PFSK-1 (cell line): ENCODE measurements at regions not wholly inside any gene's neighbourhood (a gene's known extent, or its start where the extent isn't known, plus 50 kb on each side); places are given as distances from the start of the nearest gene placed in this dataset.

Experiments
- FOXP2 ChIP-seq: optimal IDR thresholded peaks from 2 replicates; pipeline ENCODE3; 2011; ENCODE audit warnings: borderline replicate concordance, control low read depth, inconsistent platforms; ENCODE audit not compliant: insufficient read depth; ENCODE audit errors: extremely low read length, extremely low read depth
- POLR2AphosphoS5 ChIP-seq: IDR thresholded peaks from 2 replicates; pipeline ENCODE4 v1.6.1; 2012; ENCODE audit warnings: low read depth, mild to moderate bottlenecking, control low read depth, low read length, moderate library complexity
- SIN3A ChIP-seq: IDR thresholded peaks from 2 replicates; pipeline ENCODE4 v1.6.1; 2012; ENCODE audit warnings: mild to moderate bottlenecking, low read length, moderate library complexity, borderline replicate concordance; ENCODE audit not compliant: insufficient read depth
- TAF1 ChIP-seq: IDR thresholded peaks from 2 replicates; pipeline ENCODE4 v1.6.1; 2012; ENCODE audit warnings: low read length, control low read depth, borderline replicate concordance; ENCODE audit not compliant: insufficient read depth
- TF ChIP-seq, protein P1 (sequence below), 2 experiments: IDR thresholded peaks; 2 replicates each; pipeline versions ENCODE4 v1.6.1 to v1.8.0; 2011 to 2012; ENCODE audit warnings: low read depth in 2 of 2, low read length in 2 of 2, control low read depth in 1 of 2, inconsistent platforms in 1 of 2, mild to moderate bottlenecking in 1 of 2, moderate library complexity in 1 of 2; ENCODE audit not compliant: insufficient read depth in 1 of 2

DNA sequence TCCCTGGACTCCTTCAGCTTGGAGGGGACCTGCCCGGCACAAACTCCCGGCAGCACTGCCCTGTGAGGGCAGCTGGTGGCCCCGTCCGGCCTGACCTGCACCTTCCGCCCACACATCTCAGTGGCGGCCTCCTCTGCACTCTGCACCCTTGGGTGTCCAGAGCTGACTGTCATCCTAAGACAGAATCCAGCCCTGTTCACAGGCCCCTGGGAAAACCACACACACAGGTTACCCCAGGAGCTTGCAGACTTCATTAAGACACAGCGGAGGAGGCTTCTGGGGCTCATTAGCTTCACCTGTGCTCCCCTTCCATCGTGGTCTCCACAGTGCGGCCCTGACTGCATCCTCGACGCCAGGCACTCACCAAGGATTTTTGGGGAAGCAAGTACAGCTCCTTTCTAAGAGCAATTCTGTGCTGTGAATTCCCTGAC is 51.5 kb upstream of the SHH start:
- TF ChIP-seq TAF1 (no peak), FOXP2 (no peak), SIN3A (no peak), POLR2AphosphoS5 (no peak)

DNA sequence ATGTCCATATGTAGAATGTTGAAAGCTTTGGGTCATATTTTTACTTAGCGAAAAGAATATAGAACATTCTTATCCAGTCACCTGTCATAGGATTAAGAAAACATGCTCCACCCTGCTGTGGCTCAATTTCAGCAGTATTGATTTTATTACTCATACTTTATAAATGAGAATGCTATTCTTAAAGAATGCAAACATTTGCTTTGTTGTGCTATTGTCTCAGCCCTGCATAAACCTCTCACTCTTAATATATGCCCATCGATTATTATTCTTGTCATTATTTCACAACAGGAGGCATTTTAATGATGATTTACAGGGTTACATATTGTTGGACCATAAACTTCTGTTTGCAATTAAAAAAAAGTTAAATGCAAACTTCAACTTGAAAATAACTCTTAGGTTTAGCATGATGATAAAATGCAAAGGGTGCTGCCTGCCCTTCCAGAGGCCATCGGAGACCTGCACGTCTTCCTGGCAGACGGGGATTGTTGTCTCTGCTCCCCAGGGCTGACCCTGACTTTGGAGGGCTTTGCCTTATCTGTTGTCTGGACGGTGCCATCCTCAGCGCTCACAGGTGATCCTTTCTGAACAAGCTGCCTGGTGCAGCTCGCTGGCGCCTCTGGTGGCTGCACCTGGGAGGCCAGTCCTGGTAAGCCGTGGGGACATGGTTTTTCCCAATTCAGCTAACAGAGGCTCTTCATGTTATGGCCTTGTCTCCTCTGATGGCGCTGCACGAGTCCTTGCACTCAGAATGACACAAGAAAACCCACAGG is 50.0 kb upstream of the SHH start:
- TF ChIP-seq, protein P1, sequence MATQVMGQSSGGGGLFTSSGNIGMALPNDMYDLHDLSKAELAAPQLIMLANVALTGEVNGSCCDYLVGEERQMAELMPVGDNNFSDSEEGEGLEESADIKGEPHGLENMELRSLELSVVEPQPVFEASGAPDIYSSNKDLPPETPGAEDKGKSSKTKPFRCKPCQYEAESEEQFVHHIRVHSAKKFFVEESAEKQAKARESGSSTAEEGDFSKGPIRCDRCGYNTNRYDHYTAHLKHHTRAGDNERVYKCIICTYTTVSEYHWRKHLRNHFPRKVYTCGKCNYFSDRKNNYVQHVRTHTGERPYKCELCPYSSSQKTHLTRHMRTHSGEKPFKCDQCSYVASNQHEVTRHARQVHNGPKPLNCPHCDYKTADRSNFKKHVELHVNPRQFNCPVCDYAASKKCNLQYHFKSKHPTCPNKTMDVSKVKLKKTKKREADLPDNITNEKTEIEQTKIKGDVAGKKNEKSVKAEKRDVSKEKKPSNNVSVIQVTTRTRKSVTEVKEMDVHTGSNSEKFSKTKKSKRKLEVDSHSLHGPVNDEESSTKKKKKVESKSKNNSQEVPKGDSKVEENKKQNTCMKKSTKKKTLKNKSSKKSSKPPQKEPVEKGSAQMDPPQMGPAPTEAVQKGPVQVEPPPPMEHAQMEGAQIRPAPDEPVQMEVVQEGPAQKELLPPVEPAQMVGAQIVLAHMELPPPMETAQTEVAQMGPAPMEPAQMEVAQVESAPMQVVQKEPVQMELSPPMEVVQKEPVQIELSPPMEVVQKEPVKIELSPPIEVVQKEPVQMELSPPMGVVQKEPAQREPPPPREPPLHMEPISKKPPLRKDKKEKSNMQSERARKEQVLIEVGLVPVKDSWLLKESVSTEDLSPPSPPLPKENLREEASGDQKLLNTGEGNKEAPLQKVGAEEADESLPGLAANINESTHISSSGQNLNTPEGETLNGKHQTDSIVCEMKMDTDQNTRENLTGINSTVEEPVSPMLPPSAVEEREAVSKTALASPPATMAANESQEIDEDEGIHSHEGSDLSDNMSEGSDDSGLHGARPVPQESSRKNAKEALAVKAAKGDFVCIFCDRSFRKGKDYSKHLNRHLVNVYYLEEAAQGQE (IDR thresholded peaks at IDR 0.05; ENCODE audit: insufficient read depth in 1 of 2, low read depth in 2 of 2, low read length in 2 of 2) = no peak
- no peak for TF ChIP-seq TAF1
- TF ChIP-seq FOXP2 = no peak
- TF ChIP-seq SIN3A = no peak
- TF ChIP-seq POLR2AphosphoS5 = no peak
